H1 (cell line): ENCODE measurements at regions not wholly inside any gene's neighbourhood (a gene's known extent, or its start where the extent isn't known, plus 50 kb on each side); places are given as distances from the start of the nearest gene placed in this dataset.

Experiments used
- CTCF ChIA-PET: fragments of 300-600 bp; sonication (Branson Sonifier 250); formaldehyde crosslinking; loops from one replicate; lab custom pipeline; 2021; ENCODE audit not compliant: partially characterized antibody; lab: Charles Lee
- POLR2A ChIA-PET: fragments of 300-600 bp; sonication (Branson Sonifier 250); formaldehyde crosslinking; loops from one replicate; lab custom pipeline; 2021; ENCODE audit warnings: inconsistent platforms; ENCODE audit not compliant: partially characterized antibody; lab: Charles Lee
- DNase-seq, 2 experiments: peaks; one replicate each; pipeline versions ENCODE4 v3.0.0 to v3.0.0-alpha.2; 2010 to 2022; ENCODE audit warnings: low spot score in 2 of 2, low read depth in 1 of 2, mixed read lengths in 1 of 2
- FAIRE-seq: peaks from 2 replicates; lab custom pipeline; 2011; peaks lifted over from hg19 to GRCh38; lab: Jason Lieb, UNC
- H2AFZ ChIP-seq: 2 replicates; pipeline ENCODE4 v1.8.1; 2012; ENCODE audit warnings: low read length, inconsistent platforms
- H2AK5ac ChIP-seq: 2 replicates; pipeline ENCODE4 v1.6.1; 2013; ENCODE audit warnings: low read depth, low read length
- H2BK120ac ChIP-seq: replicated peaks from 2 replicates; pipeline ENCODE3; 2013; ENCODE audit warnings: low read depth, low read length, inconsistent platforms
- H2BK12ac ChIP-seq: 2 replicates; pipeline ENCODE4 v1.6.1; 2013; ENCODE audit warnings: low read depth, low read length
- H2BK15ac ChIP-seq: 2 replicates; pipeline ENCODE4 v1.6.1; 2013; ENCODE audit warnings: low read length
- H2BK20ac ChIP-seq: 2 replicates; pipeline ENCODE4 v1.6.1; 2013; ENCODE audit warnings: low read length
- H2BK5ac ChIP-seq: 2 replicates; pipeline ENCODE4 v1.6.1; 2013; ENCODE audit warnings: low read depth, low read length
- H3K14ac ChIP-seq: 2 replicates; pipeline ENCODE4 v1.6.1; 2013; ENCODE audit warnings: inconsistent platforms; ENCODE audit not compliant: insufficient read length
- H3K18ac ChIP-seq: 2 replicates; pipeline ENCODE4 v1.6.1; 2013; ENCODE audit warnings: low read length; ENCODE audit errors: extremely low read depth
- H3K23ac ChIP-seq: 2 replicates; pipeline ENCODE4 v1.6.1; 2013; ENCODE audit warnings: inconsistent platforms; ENCODE audit not compliant: insufficient read length
- H3K23me2 ChIP-seq: 2 replicates; pipeline ENCODE4 v1.6.1; 2013; ENCODE audit warnings: low read depth, low read length
- H3K27ac ChIP-seq: 2 replicates; pipeline ENCODE4 v1.6.1; 2011; ENCODE audit warnings: low read depth, low read length, inconsistent platforms
- H3K27me3 ChIP-seq, 4 experiments: replicated peaks in 1 of 4; 1 replicate in 1 of 4; 2 replicates in 3 of 4; pipeline versions ENCODE4 v1.6.1 to v1.8.1; 2011 to 2013; ENCODE audit warnings: low read length in 3 of 4, mild to moderate bottlenecking in 3 of 4, inconsistent platforms in 2 of 4, mixed read lengths in 2 of 4, moderate library complexity in 1 of 4; ENCODE audit not compliant: control insufficient read depth in 3 of 4, insufficient read depth in 3 of 4; ENCODE audit errors: extremely low read depth in 1 of 4
- H3K36me3 ChIP-seq, 4 experiments: 2 replicates each; pipeline versions ENCODE4 v1.6.1 to v1.8.1; 2011 to 2013; ENCODE audit warnings: mild to moderate bottlenecking in 4 of 4, low read length in 3 of 4, moderate library complexity in 2 of 4, control low read depth in 1 of 4, inconsistent platforms in 1 of 4; ENCODE audit not compliant: insufficient read depth in 4 of 4, control insufficient read depth in 2 of 4
- H3K4ac ChIP-seq: replicated peaks from 2 replicates; pipeline ENCODE3; 2013; ENCODE audit warnings: low read length, low read depth, mixed read lengths, inconsistent platforms; ENCODE audit not compliant: insufficient read length
- H3K4me1 ChIP-seq, 4 experiments: replicated peaks in 1 of 4; 1 replicate in 1 of 4; 2 replicates in 3 of 4; pipeline versions ENCODE4 v1.6.1 to v1.8.1; 2011 to 2013; ENCODE audit warnings: low read length in 3 of 4, inconsistent platforms in 2 of 4, mixed read lengths in 1 of 4; ENCODE audit not compliant: insufficient read depth in 4 of 4, control insufficient read depth in 3 of 4
- H3K4me2 ChIP-seq, 2 experiments: 2 replicates each; pipeline versions ENCODE4 v1.6.1 to v1.8.1; 2011 to 2013; ENCODE audit warnings: low read depth in 2 of 2, low read length in 2 of 2, control low read depth in 1 of 2, inconsistent platforms in 1 of 2, mild to moderate bottlenecking in 1 of 2; ENCODE audit not compliant: insufficient read depth in 1 of 2
- H3K4me3 ChIP-seq, 4 experiments: fragments of 200-600, 300-600 bp in 1 of 4; sonication (generic), shearing (Covaris generic), sonication (Bioruptor Twin) in 1 of 4; 2 replicates each; pipeline versions ENCODE4 v1.5.1 to v1.8.1; 2011 to 2016; ENCODE audit warnings: low read length in 4 of 4, low read depth in 3 of 4, control low read depth in 2 of 4, inconsistent platforms in 2 of 4, mild to moderate bottlenecking in 2 of 4, mixed read lengths in 1 of 4, moderate library complexity in 1 of 4; ENCODE audit not compliant: insufficient read depth in 2 of 4; ENCODE audit errors: extremely low read depth in 1 of 4
- H3K56ac ChIP-seq: replicated peaks from 2 replicates; pipeline ENCODE3; 2013; ENCODE audit warnings: low read depth, mild to moderate bottlenecking, mixed read lengths, low read length, inconsistent platforms; ENCODE audit not compliant: insufficient read length
- H3K79me1 ChIP-seq: 2 replicates; pipeline ENCODE4 v1.6.1; 2013; ENCODE audit warnings: low read depth, low read length, control low read depth
- H3K79me2 ChIP-seq, 2 experiments: 2 replicates each; pipeline versions ENCODE4 v1.6.1 to v1.8.1; 2012 to 2013; ENCODE audit warnings: low read length in 2 of 2, mild to moderate bottlenecking in 2 of 2, inconsistent platforms in 1 of 2; ENCODE audit not compliant: insufficient read depth in 2 of 2, control insufficient read depth in 1 of 2
- H3K9ac ChIP-seq, 4 experiments: replicated peaks in 1 of 4; 1 replicate in 1 of 4; 2 replicates in 3 of 4; pipeline versions ENCODE4 v1.6.1 to v1.8.1; 2011 to 2013; ENCODE audit warnings: low read depth in 3 of 4, low read length in 3 of 4, control low read depth in 2 of 4, mild to moderate bottlenecking in 2 of 4, moderate library complexity in 2 of 4, inconsistent platforms in 1 of 4; ENCODE audit errors: extremely low read depth in 1 of 4
- H3K9me3 ChIP-seq, 2 experiments: 2 replicates each; pipeline versions ENCODE4 v1.6.1 to v1.8.1; 2012 to 2013; ENCODE audit warnings: mild to moderate bottlenecking in 2 of 2, moderate library complexity in 2 of 2, control low read depth in 1 of 2, inconsistent platforms in 1 of 2, low read depth in 1 of 2, low read length in 1 of 2, mixed read lengths in 1 of 2; ENCODE audit not compliant: insufficient read depth in 2 of 2
- H4K20me1 ChIP-seq, 2 experiments: replicated peaks in 1 of 2; 2 replicates each; pipeline versions ENCODE3 to v1.8.1; 2011 to 2013; ENCODE audit warnings: inconsistent platforms in 2 of 2, low read length in 2 of 2, mild to moderate bottlenecking in 1 of 2; ENCODE audit not compliant: insufficient read depth in 2 of 2, control insufficient read depth in 1 of 2
- H4K5ac ChIP-seq: 2 replicates; pipeline ENCODE4 v1.6.1; 2013; ENCODE audit warnings: low read length, low read depth, mixed read lengths, inconsistent platforms; ENCODE audit not compliant: insufficient read length
- H4K8ac ChIP-seq: 2 replicates; pipeline ENCODE4 v1.8.0; 2013; ENCODE audit warnings: mild to moderate bottlenecking, moderate library complexity, low read length, inconsistent platforms; ENCODE audit not compliant: insufficient read depth; ENCODE audit errors: extremely low read depth
- H4K91ac ChIP-seq: replicated peaks from 2 replicates; pipeline ENCODE3; 2013; ENCODE audit warnings: low read length, mixed read lengths, inconsistent platforms; ENCODE audit not compliant: insufficient read length
- RAD21 ChIP-seq, 2 experiments: IDR thresholded peaks in 1 of 2; conservative IDR thresholded peaks in 1 of 2; 2 replicates each; pipeline ENCODE4 v1.6.1; 2011; ENCODE audit warnings: low read depth in 2 of 2, low read length in 2 of 2, improper control_type of control experiment in 1 of 2, inconsistent platforms in 1 of 2, mild to moderate bottlenecking in 1 of 2, moderate library complexity in 1 of 2
- RNF2 ChIP-seq: fragments of 200-900, 300-1000 bp; sonication (generic); IDR thresholded peaks from 2 replicates; pipeline ENCODE4 v1.7.1; 2016; ENCODE audit warnings: borderline replicate concordance, low read depth, mild to moderate bottlenecking, antibody characterized with exemption, low read length; ENCODE audit not compliant: poor library complexity, severe bottlenecking; ENCODE audit errors: missing control alignments
- WGBS, 2 experiments: shearing (Covaris generic) in 1 of 2; methylation state at CpG; one replicate each; pipeline versions ENCODE4 v1.1.6 to v1.1.7; 2013 to 2015; ENCODE audit warnings: low lambda C conversion rate in 2 of 2, mixed read lengths in 2 of 2, inconsistent platforms in 1 of 2, low coverage in 1 of 2, missing lambda C conversion rate in 1 of 2; ENCODE audit not compliant: insufficient replicate concordance in 2 of 2, insufficient coverage in 1 of 2, insufficient read length in 1 of 2; ENCODE audit errors: extremely low coverage in 1 of 2, missing lambda C conversion rate in 1 of 2; 5-methylcytosine and 5-hydroxymethylcytosine counted together
- TF ChIP-seq, protein P1 (sequence below): IDR thresholded peaks from 2 replicates; pipeline ENCODE4 v1.6.1; 2011; ENCODE audit warnings: low read length, improper control_type of control experiment
- TF ChIP-seq, protein P2 (sequence below): IDR thresholded peaks from 2 replicates; pipeline ENCODE4 v1.6.1; 2012; ENCODE audit warnings: low read length, inconsistent platforms

DNA sequence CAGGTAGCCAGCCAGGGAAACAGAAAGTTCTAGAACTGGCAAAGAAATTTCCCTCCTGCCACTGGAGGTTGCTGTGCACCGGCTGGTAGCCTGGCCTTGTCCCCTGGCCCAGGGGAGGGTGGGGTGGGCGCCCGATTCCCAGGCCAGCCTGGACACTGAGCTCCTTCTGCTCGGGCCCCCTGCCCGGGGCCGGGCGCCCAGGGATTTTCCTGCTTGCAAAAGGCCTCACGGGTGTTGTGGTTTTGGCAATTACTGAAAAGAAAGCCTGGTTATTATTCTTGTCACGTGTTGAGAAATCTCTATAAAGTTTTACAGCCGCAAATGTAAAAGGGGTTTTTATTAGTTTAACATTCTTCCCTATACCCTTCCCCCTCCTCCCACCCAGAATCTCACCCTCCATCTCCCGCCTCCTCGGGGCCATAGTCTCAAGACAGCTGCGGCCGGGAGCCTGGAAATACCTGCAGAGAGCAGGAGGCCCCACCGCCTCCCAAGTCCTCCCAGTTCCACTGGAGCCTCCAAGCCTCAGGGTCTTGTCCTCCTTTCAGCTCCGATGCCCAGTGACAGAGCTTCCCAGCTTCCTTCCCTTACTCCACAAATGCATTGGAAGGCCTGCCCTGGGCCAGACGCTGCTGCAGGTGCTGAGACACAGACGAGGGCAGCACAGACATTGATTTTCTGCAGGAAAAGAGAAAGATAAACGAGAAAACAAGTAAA lies 1515.6 kb downstream of the TBC1D22A start:
- Histone ChIP-seq H3K14ac (no peak overlapping the region), H3K27me3 (no peaks in the 10 kb centered on the region), H2BK15ac (no peak overlapping the region), H3K4me1 (peaks cover 0 to 12% (median 2%) of the 10 kb centered on the region in 4 experiments; a peak in 3 of 7 replicates), H2AK5ac (no peak overlapping the region), H3K23me2 (peaks cover 4% of the 10 kb centered on the region; the same call in 1 of the 2 replicates), H4K20me1 (no peaks in the 10 kb centered on the region), H2AFZ (no peak overlapping the region), H2BK12ac (no peak overlapping the region), H3K23ac (no peak overlapping the region), H2BK5ac (no peak overlapping the region), H3K9me3 (no peaks in the 10 kb centered on the region), H3K79me1 (no peaks in the 10 kb centered on the region), H3K56ac (no peak overlapping the region), H2BK120ac (no peak overlapping the region), H3K9ac (no peak overlapping the region), H3K4me3 (no peak overlapping the region), H4K8ac (no peak overlapping the region), H3K4me2 (no peak overlapping the region), H3K18ac (no peak overlapping the region; the same call in 1 of the 2 replicates), H3K36me3 (no peaks in the 10 kb centered on the region), H4K91ac (no peak overlapping the region), H4K5ac (no peak overlapping the region), H3K4ac (no peak overlapping the region), H3K27ac (no peak overlapping the region), H2BK20ac (no peak overlapping the region), H3K79me2 (no peaks in the 10 kb centered on the region)
- 94% methylated on average over 14 of the region's 19 CpGs; no CpG with 5 or more reads in 1 of the 2 experiments for WGBS, 2 experiments
- no peak for FAIRE-seq
- no peak for DNase-seq
- POLR2A ChIA-PET = no interaction called here
- TF ChIP-seq RNF2 = no peak
- TF ChIP-seq, protein P1, sequence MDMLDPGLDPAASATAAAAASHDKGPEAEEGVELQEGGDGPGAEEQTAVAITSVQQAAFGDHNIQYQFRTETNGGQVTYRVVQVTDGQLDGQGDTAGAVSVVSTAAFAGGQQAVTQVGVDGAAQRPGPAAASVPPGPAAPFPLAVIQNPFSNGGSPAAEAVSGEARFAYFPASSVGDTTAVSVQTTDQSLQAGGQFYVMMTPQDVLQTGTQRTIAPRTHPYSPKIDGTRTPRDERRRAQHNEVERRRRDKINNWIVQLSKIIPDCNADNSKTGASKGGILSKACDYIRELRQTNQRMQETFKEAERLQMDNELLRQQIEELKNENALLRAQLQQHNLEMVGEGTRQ = no peak
- no peak for TF ChIP-seq RAD21 (IDR thresholded peaks at IDR 0.05 in 1 of 2, conservative IDR thresholded peaks at IDR 0.05 in 1 of 2; ENCODE audit: low read depth in 2 of 2, low read length in 2 of 2)
- TF ChIP-seq, protein P2, sequence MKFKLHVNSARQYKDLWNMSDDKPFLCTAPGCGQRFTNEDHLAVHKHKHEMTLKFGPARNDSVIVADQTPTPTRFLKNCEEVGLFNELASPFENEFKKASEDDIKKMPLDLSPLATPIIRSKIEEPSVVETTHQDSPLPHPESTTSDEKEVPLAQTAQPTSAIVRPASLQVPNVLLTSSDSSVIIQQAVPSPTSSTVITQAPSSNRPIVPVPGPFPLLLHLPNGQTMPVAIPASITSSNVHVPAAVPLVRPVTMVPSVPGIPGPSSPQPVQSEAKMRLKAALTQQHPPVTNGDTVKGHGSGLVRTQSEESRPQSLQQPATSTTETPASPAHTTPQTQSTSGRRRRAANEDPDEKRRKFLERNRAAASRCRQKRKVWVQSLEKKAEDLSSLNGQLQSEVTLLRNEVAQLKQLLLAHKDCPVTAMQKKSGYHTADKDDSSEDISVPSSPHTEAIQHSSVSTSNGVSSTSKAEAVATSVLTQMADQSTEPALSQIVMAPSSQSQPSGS = no peak
- CTCF ChIA-PET = no interaction called here
